Natural killer cell (primary cell): ENCODE measurements at regions not wholly inside any gene's neighbourhood (a gene's known extent, or its start where the extent isn't known, plus 50 kb on each side); places are given as distances from the start of the nearest gene placed in this dataset.

Experiments
- ATAC-seq, 3 donors: fragments of 150-1000 bp in 2 of 3; fragments of 200-7000 bp in 1 of 3; cut with Tn5 transposase; 1 replicate in 1 of 3; 2 replicates in 2 of 3; pipeline ENCODE4 v1.10.0; 2021; ENCODE audit warnings: mild to moderate bottlenecking in 2 of 3, moderate library complexity in 2 of 3
- DNase-seq, 2 donors: peaks; one replicate each; pipeline versions ENCODE4 v3.0.0 to v3.0.0-alpha.2; 2013 to 2021; ENCODE audit warnings: mixed read lengths in 1 of 2
- H3K27ac ChIP-seq: one replicate; pipeline ENCODE4 v1.5.1; 2013; ENCODE audit warnings: mild to moderate bottlenecking, low read length
- H3K27me3 ChIP-seq: one replicate; pipeline ENCODE4 v1.6.1; 2013; ENCODE audit warnings: low read length; ENCODE audit not compliant: control insufficient read depth, insufficient read depth
- H3K36me3 ChIP-seq: one replicate; pipeline ENCODE4 v1.6.1; 2013; ENCODE audit warnings: low read length; ENCODE audit not compliant: control insufficient read depth, insufficient read depth
- H3K4me1 ChIP-seq: one replicate; pipeline ENCODE4 v1.6.1; 2013; ENCODE audit warnings: low read length; ENCODE audit not compliant: control insufficient read depth, insufficient read depth
- H3K4me3 ChIP-seq: one replicate; pipeline ENCODE4 v1.5.1; 2013; ENCODE audit warnings: low read length
- H3K9me3 ChIP-seq: one replicate; pipeline ENCODE4 v1.6.1; 2013; ENCODE audit warnings: low read length; ENCODE audit not compliant: control insufficient read depth, insufficient read depth
- H3K27ac Mint-ChIP-seq, 2 donors: one replicate each; pipeline ENCODE4 v1.8.0; 2022; ENCODE audit warnings: mild to moderate bottlenecking in 2 of 2, mixed read lengths in 2 of 2, moderate library complexity in 1 of 2
- H3K27me3 Mint-ChIP-seq, 2 donors: one replicate each; pipeline ENCODE4 v1.8.0; 2022; ENCODE audit warnings: low read depth in 2 of 2, mixed read lengths in 2 of 2
- H3K36me3 Mint-ChIP-seq: one replicate; pipeline ENCODE4 v1.8.0; 2022; ENCODE audit warnings: mixed read lengths
- H3K4me1 Mint-ChIP-seq, 2 donors: one replicate each; pipeline ENCODE4 v1.8.0; 2022; ENCODE audit warnings: mixed read lengths in 2 of 2
- H3K4me3 Mint-ChIP-seq: one replicate; pipeline ENCODE4 v1.8.0; 2022; ENCODE audit warnings: mild to moderate bottlenecking, moderate library complexity, mixed read lengths
- H3K9me3 Mint-ChIP-seq, 2 donors: one replicate each; pipeline ENCODE4 v1.8.0; 2022; ENCODE audit warnings: mixed read lengths in 2 of 2
- WGBS: methylation state at CpG from one replicate; pipeline ENCODE4 v1.1.7; 2013; ENCODE audit warnings: missing lambda C conversion rate; ENCODE audit not compliant: insufficient coverage; 5-methylcytosine and 5-hydroxymethylcytosine counted together
- intact Hi-C: fragments of 100-400 bp; cut with micrococcal nuclease; formaldehyde crosslinking; loops from one replicate; pipeline ENCODE4 v1.14.2; 2022
- TF ChIP-seq, protein P1 (sequence below): fragments of 200-600 bp; IDR thresholded peaks from one replicate; pipeline ENCODE4 v1.8.0; 2022; ENCODE audit warnings: antibody characterized with exemption

DNA sequence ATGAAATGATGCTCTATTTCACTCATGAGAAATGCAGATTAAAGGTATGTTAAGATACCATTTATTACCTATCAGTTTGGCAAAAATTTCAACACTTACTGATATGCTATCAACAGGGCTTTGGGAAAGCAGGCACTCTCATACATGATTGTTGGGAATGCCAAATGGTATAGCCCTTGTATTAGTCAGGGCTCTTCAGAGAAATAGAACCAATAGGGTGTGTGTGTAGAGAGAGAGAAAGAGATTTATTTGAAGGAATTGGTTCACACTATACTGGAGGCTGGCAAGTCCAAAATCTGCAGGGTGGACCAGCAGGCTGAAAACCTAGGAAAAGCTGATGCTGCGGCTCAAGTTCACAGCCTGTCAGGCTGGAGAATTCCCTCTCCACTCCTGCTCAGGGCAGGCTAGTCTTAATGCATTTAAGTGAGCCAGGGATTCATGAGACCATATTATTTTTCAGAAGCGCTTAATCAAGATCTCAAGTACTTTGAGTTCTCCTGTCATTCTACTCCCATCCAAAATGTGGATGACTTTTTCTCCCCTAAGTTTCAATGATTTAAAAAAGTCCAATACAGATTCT is 72.4 kb downstream of the NHLRC3 start:
- intact Hi-C loops, result no loop called here
- Histone ChIP-seq H3K27ac (no peak overlapping the region), H3K4me1 (no peaks in the 10 kb centered on the region), H3K27me3 (peaks cover 2% of the 10 kb centered on the region), H3K4me3 (no peak overlapping the region), H3K36me3 (no peaks in the 10 kb centered on the region), H3K9me3 (no peaks in the 10 kb centered on the region)
- H3K27me3 Mint-ChIP-seq, result peaks cover 3 to 9% of the 10 kb centered on the region in 2 donors
- no peaks in the 10 kb centered on the region for H3K4me1 Mint-ChIP-seq
- H3K36me3 Mint-ChIP-seq, result no peaks in the 10 kb centered on the region
- no peak overlapping the region for H3K27ac Mint-ChIP-seq
- no peak for DNase-seq
- WGBS, result 91% methylated on average over 2 of the region's 2 CpGs
- TF ChIP-seq, protein P1, sequence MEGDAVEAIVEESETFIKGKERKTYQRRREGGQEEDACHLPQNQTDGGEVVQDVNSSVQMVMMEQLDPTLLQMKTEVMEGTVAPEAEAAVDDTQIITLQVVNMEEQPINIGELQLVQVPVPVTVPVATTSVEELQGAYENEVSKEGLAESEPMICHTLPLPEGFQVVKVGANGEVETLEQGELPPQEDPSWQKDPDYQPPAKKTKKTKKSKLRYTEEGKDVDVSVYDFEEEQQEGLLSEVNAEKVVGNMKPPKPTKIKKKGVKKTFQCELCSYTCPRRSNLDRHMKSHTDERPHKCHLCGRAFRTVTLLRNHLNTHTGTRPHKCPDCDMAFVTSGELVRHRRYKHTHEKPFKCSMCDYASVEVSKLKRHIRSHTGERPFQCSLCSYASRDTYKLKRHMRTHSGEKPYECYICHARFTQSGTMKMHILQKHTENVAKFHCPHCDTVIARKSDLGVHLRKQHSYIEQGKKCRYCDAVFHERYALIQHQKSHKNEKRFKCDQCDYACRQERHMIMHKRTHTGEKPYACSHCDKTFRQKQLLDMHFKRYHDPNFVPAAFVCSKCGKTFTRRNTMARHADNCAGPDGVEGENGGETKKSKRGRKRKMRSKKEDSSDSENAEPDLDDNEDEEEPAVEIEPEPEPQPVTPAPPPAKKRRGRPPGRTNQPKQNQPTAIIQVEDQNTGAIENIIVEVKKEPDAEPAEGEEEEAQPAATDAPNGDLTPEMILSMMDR, result no peak
- ATAC-seq, result no peak
- H3K9me3 Mint-ChIP-seq, result no peaks in the 10 kb centered on the region
- no peak overlapping the region for H3K4me3 Mint-ChIP-seq

DNA sequence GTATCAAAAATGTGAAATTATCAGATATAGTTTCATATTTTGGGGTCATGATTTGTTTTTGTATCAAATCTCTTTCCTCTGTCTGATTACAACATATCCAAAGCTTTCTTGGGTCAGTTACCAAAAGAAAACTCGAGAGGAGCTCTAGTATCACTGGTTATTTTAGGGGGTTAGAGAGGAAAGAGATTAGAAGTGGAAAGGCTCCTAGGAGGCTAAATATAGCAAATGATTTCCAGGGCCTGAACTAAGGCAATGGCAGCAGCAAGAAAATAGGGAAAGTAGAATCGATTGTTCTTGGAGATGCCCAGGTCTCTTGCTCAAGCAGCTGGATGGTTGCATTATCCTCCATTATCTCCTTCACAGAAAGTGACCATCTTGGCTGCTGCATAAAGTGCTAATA is 72.9 kb downstream of the NHLRC3 start:
- Mint-ChIP-seq H3K4me1 (no peaks in the 10 kb centered on the region), H3K27me3 (peaks cover 3 to 9% of the 10 kb centered on the region in 2 donors), H3K4me3 (no peak overlapping the region), H3K36me3 (no peaks in the 10 kb centered on the region), H3K9me3 (no peaks in the 10 kb centered on the region), H3K27ac (no peak overlapping the region)
- Histone ChIP-seq H3K27me3 (peaks cover 2% of the 10 kb centered on the region), H3K27ac (no peak overlapping the region), H3K9me3 (no peaks in the 10 kb centered on the region), H3K4me3 (no peak overlapping the region), H3K36me3 (no peaks in the 10 kb centered on the region), H3K4me1 (no peaks in the 10 kb centered on the region)
- TF ChIP-seq, protein P1, result no peak
- WGBS, result 0% methylated on average over 2 of the region's 2 CpGs
- no peak for ATAC-seq
- intact Hi-C loops, result no loop called here
- DNase-seq, result no peak

DNA sequence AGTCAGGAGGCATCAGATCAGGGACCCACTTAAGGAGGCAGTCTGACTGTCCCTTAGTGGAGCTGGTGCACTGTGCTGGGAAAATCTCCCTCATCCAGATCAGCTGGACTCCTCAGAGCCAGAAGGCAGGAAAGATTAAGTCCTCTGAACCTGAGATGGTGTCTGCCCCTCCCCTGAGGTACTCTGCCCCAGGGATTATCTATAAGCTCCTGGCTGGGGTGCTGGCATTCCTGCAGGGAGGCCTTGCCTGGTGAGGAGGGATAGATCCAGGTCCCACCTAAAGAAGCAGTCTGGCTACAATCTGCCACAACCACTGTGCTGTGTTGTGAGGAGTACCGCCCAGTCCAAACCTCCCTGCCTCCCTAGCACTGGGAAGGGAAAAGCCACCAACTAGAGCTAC is 81.2 kb downstream of the NHLRC3 start:
- H3K4me3 ChIP-seq, result no peak overlapping the region
- H3K4me1 ChIP-seq, result no peaks in the 10 kb centered on the region
- no peak overlapping the region for H3K27ac ChIP-seq
- H3K36me3 Mint-ChIP-seq, result no peaks in the 10 kb centered on the region
- H3K9me3 Mint-ChIP-seq, result peaks cover 5 to 6% of the 10 kb centered on the region in 2 donors
- no peaks in the 10 kb centered on the region for H3K27me3 ChIP-seq
- TF ChIP-seq, protein P1, result no peak
- H3K27me3 Mint-ChIP-seq, result peaks cover 0 to 5% of the 10 kb centered on the region in 2 donors
- H3K27ac Mint-ChIP-seq, result no peak overlapping the region
- WGBS, result 91% methylated on average over 1 of the region's 1 CpG
- no peaks in the 10 kb centered on the region for H3K36me3 ChIP-seq
- no peaks in the 10 kb centered on the region for H3K9me3 ChIP-seq
- no peak overlapping the region for H3K4me3 Mint-ChIP-seq
- DNase-seq (no peak), ATAC-seq (no peak)
- H3K4me1 Mint-ChIP-seq, result no peaks in the 10 kb centered on the region
- intact Hi-C loops, result no loop called here

GRCh38 chr13:39123578-39123977 is 85.3 kb downstream of the NHLRC3 start:
- H3K27ac Mint-ChIP-seq, result no peak overlapping the region
- no peaks in the 10 kb centered on the region for H3K27me3 ChIP-seq
- H3K27ac ChIP-seq, result no peak overlapping the region
- WGBS, result 50% methylated on average over 1 of the region's 1 CpG
- no peaks in the 10 kb centered on the region for H3K36me3 ChIP-seq
- TF ChIP-seq, protein P1, result no peak
- H3K36me3 Mint-ChIP-seq, result no peaks in the 10 kb centered on the region
- no peak for DNase-seq
- H3K4me3 ChIP-seq, result no peak overlapping the region
- peaks cover 1 to 3% of the 10 kb centered on the region in 2 donors for H3K9me3 Mint-ChIP-seq
- intact Hi-C loops, result no loop called here
- ATAC-seq, result no peak
- no peaks in the 10 kb centered on the region for H3K4me1 ChIP-seq
- no peak overlapping the region for H3K4me3 Mint-ChIP-seq
- H3K27me3 Mint-ChIP-seq, result peaks cover 0 to 1% of the 10 kb centered on the region in 2 donors
- no peaks in the 10 kb centered on the region for H3K9me3 ChIP-seq
- no peaks in the 10 kb centered on the region for H3K4me1 Mint-ChIP-seq
